ENCODE measurements at regions not wholly inside any gene's neighbourhood (a gene's known extent, or its start where the extent isn't known, plus 50 kb on each side); places are given as distances from the start of the nearest gene placed in this dataset.
"Not testable (repeated sequence)": the region's sequence is repeated elsewhere in the genome, so short reads cannot be mapped to it uniquely, and the experiment has no call there.

GRCh38 chr4:107452717-107453630 lies 267.1 kb downstream of the PAPSS1 start:
- no peak for FAIRE-seq

DNA sequence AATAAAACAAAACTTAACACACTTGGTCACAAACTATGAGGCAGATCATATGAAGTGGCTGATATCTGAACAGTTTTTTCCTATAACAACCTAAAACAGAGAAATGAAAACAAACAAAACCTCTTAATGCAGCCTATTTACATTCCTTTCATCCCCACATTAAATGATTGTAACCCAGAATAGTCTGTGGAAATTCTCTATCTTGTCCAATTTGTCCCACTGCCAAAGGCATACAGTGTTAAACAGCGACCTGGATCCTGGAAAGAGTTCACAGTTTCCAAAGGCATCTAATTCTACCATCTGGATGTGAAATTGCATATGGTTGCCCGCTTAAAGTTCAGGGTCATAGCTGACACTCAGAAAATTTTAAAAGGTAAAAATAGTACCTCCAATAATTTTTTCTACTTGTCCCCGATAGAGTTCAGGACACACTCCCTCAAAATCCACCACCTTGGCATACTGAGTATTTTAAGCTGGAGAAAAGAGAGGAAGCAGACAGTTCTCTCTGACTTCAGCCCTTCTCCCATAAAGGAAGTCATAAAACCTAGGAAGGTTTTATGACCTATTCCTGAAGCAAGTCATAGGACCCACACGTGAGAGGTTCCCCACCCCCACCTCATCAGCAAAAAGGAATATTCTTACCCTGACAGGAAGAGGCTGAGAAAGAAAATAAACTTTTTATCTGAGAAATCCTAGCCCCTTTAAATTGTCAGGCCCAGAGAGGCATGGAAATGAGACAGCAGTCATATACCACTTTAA lies 270.2 kb downstream of the PAPSS1 start:
- Histone ChIP-seq H3K36me3 (ENCODE audit: control insufficient read depth, insufficient read depth, low read length) (no peaks in the 10 kb centered on the region), H3K27me3 (ENCODE audit: control insufficient read depth, insufficient read depth, low read length) (no peaks in the 10 kb centered on the region), H3K4me3 (ENCODE audit: low read depth, low read length) (no peak overlapping the region)
- no peak for TF ChIP-seq CTCF (IDR thresholded peaks at IDR 0.05; ENCODE audit: insufficient read depth, low read length, severe bottlenecking)
- no peak for FAIRE-seq
- DNase-seq (ENCODE audit: low read depth) = no peak

More at GRCh38 chr4:107452717-107453630, 267.1 kb downstream of the PAPSS1 start:
- H3K27me3 ChIP-seq (ENCODE audit: control insufficient read depth, insufficient read depth, low read length) = no peaks in the 10 kb centered on the region
- H3K36me3 ChIP-seq (ENCODE audit: control insufficient read depth, insufficient read depth, low read length) = no peaks in the 10 kb centered on the region
- TF ChIP-seq CTCF (IDR thresholded peaks at IDR 0.05; ENCODE audit: insufficient read depth, low read length, severe bottlenecking) = no peak
- no peak for DNase-seq (ENCODE audit: low read depth)
- no peak overlapping the region for H3K4me3 ChIP-seq (ENCODE audit: low read depth, low read length)

GRCh38 chr4:107442538-107443111 lies 277.4 kb downstream of the PAPSS1 start:
- FAIRE-seq = no peak
- no peaks in the 10 kb centered on the region for H3K36me3 ChIP-seq (ENCODE audit: control insufficient read depth, insufficient read depth, low read length)
- H3K27me3 ChIP-seq (ENCODE audit: control insufficient read depth, insufficient read depth, low read length) = no peaks in the 10 kb centered on the region
- no peak for TF ChIP-seq CTCF (IDR thresholded peaks at IDR 0.05; ENCODE audit: insufficient read depth, low read length, severe bottlenecking)
- no peak for DNase-seq (ENCODE audit: low read depth)
- H3K4me3 ChIP-seq (ENCODE audit: low read depth, low read length) = no peak overlapping the region

DNA sequence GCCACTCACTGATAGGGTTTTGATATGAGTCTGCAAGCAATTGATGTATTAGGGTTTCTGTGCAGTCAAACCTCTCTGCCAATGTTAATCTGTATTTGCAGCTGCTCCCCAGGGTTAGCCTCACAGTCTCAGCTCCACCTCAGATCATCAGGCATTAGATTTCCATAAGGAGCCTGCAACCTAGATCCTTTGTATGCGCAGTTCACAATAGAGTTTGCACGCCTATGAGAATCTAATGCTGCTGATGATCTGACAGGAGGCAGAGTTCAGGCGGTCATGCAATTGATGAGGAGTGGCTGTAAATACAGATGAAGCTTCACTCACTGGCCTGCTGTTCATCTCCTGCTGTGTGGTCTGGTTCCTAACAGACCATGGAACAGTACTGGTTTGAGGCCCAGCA lies 280.6 kb downstream of the PAPSS1 start:
- Histone ChIP-seq H3K4me3 (ENCODE audit: low read depth, low read length) (no peak overlapping the region), H3K36me3 (ENCODE audit: control insufficient read depth, insufficient read depth, low read length) (no peaks in the 10 kb centered on the region), H3K27me3 (ENCODE audit: control insufficient read depth, insufficient read depth, low read length) (no peaks in the 10 kb centered on the region)
- TF ChIP-seq CTCF (IDR thresholded peaks at IDR 0.05; ENCODE audit: insufficient read depth, low read length, severe bottlenecking) = no peak
- FAIRE-seq = peak; percentile 58
- no peak for DNase-seq (ENCODE audit: low read depth)

- not testable (repeated sequence) for H3K27me3 ChIP-seq (ENCODE audit: control insufficient read depth, insufficient read depth, low read length); H3K4me3 ChIP-seq (ENCODE audit: low read depth, low read length); H3K36me3 ChIP-seq (ENCODE audit: control insufficient read depth, insufficient read depth, low read length); FAIRE-seq
- DNase-seq (ENCODE audit: low read depth) = peak; percentile 12
These were observed 283.6 kb downstream of the PAPSS1 start for GRCh38 chr4:107436471-107436870.

DNA sequence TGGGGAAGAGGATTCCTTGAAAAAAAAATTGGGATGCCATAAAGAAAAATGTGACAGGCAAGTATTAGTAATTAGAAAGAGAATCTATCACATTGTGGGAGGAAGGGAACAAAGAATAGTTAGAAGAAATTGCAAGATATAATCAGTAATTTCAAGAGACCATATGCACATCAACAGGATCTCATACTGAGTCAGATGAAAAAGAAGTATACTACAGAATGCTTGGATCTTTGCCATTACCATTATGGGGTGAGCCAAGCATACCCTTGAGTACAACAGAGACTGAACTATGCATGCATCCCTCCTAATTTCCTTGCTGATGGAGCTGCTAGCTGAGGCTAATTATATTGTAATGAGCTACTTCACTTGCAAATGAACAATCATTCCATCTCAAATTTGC lies 287.6 kb downstream of the PAPSS1 start:
- H3K36me3 ChIP-seq (ENCODE audit: control insufficient read depth, insufficient read depth, low read length) = no peaks in the 10 kb centered on the region
- no peaks in the 10 kb centered on the region for H3K27me3 ChIP-seq (ENCODE audit: control insufficient read depth, insufficient read depth, low read length)
- TF ChIP-seq CTCF (IDR thresholded peaks at IDR 0.05; ENCODE audit: insufficient read depth, low read length, severe bottlenecking) = no peak
- no peak overlapping the region for H3K4me3 ChIP-seq (ENCODE audit: low read depth, low read length)
- no peak for FAIRE-seq
- no peak for DNase-seq (ENCODE audit: low read depth)
